Activated CD4-positive, alpha-beta T cell treated with anti-CD3 and anti-CD28 coated beads for 4 hours (primary cell): ENCODE measurements at regions not wholly inside any gene's neighbourhood (a gene's known extent, or its start where the extent isn't known, plus 50 kb on each side); places are given as distances from the start of the nearest gene placed in this dataset.

Experiments used
- DNase-seq, 2 donors: peaks; one replicate each; pipeline ENCODE4 v3.0.0-alpha.2; 2020

DNA sequence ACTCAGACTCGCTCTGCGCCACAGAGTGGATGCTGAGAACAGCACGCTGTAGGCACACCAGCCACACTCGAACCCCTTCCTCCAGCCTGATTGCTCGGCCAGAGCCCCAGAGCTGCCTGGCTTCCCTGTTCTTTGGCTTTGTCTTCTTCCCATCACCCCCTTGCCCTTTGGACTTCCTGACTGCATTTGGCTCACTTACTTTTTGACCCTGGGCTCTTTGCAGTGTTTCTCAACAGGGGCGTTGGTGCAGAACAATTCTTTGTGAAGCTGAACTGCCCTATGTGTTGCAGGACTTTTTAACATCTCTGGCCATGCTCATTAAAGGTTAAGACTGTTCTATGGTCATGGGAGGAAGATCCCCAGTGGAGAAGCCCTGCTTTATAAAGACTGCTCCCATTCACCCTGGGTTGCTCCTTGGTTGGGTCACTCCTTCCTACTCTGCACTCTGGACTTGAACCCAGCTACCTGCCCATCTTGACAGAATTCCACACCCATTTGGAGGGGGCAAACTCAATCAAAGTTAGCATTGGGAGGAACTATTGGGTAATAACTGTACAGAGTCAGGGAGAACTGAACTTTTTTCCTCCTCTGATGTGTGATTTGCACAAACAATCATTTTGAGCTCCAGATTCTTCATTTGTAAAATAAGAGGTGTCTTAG, 127.7 kb upstream of the PLEKHG7 start:
- no peak for DNase-seq

DNA sequence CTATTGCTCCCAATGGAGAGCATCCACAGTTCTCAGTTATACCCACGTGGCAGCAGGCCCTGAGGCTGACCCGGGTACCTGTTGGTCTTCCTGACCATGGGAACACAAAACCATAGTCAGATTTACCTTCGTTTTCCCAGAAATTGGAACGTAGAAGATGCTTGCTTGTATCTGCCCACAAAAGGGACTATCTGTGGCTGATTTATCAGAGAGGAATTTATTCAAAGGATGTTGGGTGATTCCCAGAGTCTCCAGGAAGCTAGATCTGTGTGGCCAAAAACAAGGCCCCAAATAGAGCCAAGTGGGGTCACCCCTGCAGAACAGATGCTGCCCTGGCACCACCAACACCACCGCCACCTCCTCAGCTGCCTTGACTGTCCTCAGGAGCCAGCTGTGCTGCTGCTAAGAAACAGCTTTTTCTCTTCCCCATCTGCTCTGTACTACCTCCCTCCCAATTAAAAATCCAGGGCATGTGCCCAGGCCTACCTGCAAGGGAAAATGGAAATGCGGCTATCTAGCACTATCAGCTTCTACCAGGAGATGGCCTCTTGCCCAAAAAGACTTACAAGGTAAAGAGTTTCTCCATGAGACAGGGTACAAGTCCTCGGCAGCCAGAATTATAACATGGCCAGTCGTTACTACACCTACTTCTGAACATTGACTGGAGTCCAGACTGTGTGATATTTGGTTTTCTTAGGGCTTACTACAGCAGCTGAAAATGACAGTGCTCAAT, 128.6 kb upstream of the PLEKHG7 start:
- DNase-seq = peak in 1 of 2 donors; percentile 18

DNA sequence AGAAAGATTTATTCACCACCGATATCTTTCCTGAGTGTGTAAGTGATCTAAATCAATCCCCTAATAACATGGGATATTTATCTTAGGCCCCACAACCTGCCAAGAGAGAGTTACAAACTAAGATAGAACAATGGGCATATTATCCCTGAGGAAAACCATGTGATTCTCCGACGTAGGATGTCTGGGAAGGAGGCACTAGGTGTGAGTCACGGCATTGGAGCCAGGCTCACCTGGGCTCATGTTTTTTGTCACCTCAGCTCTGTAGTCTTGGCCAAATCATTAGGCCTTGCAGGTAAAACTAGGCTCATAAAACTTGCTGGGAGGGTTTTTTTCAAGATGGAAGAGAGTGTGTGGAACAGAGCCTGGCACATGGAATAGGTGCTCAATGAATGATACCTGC, 129.7 kb upstream of the PLEKHG7 start:
- no peak for DNase-seq

DNA sequence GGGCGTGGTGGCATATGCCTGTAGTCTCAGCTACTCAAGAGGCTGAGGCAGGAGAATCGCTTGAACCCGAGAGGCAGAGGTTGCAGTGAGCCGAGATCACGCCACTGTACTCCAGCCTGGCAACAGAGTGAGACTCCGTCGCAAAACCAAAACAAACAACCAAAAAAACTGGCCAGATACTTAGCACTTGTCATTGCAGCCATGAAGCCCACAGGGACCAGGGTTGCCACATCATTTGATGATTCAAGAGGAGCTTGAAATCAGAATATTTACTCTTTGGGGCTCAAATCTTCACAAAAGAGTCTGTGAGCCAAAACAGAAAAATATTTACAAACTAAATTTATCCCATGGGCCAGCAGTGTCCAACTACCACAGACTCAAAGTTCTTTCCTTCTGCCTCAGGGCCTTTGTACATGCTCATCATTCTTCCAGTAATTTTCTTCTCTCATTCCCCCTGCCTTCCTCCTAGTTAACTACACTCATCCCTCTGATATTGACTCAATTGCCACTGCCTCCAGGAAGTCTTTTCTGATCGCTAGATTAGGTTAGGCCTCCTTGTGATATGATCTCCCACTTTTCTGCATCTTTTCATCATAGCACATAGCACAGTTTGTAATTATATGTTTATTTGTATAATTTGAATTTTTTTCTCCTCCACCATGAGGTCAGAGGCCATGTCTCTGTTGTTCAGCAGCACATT, 130.8 kb upstream of the PLEKHG7 start:
- DNase-seq = no peak

DNA sequence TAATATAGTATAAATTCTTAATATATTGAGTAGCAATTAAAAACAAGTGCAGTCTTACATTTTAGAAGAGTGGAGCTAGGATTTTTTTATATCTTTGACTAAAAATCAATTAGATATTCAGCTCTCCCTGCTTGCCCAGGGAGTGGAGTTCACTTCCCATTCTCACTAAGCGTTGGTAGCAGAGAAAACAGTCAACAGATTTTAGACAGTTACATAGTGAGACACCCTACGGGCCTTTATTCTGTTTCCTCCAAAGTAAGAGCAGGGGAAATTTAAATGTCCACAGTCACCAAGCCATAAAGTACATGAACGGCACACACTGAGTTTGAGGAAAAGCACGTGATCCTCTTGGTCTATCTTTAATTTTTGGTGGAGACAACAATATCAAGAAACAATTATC, 131.6 kb upstream of the PLEKHG7 start:
- no peak for DNase-seq

DNA sequence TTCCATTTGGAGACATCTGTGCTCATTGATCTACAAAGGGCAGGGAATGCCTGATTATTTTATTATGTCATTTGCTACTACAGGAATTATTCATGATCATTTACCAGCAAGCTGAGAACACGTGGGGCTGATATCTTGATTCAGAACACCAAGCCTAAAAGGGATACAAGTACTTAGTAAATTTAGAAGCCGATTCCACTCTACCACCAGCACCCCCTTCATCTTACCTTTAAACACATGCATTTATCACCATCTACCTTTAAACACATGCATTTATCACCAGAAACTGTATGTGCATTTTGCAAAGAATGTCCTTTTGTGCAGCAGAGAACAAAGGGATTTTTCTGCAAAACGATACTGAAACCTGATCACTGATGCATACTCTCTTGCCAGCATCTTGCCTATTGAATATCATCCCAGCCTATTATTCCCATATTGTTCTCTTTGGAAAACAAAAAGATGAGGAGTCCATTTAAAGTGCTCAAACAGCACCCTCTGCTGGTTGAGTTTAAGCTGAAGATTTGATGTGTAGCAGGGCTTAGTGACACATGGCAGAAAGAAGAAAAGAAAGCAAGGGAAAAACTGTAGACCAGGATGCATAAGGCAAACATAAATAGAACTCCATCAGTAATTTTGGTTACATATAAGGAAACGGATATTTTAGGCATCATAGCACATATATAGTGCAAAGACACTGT, 132.6 kb upstream of the PLEKHG7 start:
- peak; percentile 59 to 65 for DNase-seq

DNA sequence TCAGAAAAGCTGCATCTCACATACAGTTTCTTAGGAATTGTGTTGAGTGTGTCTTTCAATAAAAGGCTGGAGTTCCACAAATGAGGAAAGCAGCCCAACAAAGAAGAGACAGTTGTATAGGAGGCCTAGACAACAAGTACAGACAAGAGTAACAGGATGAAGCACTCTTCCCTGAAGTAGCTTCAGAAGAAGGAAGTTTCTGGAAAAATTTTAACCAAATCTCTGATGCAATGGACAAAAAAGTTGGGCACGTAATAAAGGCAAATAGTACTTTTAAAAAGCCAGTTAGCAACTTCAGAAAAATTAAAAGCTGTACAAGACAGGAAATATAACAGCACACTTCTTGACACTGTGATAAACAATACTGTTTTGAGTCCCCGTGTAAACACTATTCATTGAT, 134.1 kb upstream of the PLEKHG7 start:
- no peak for DNase-seq

DNA sequence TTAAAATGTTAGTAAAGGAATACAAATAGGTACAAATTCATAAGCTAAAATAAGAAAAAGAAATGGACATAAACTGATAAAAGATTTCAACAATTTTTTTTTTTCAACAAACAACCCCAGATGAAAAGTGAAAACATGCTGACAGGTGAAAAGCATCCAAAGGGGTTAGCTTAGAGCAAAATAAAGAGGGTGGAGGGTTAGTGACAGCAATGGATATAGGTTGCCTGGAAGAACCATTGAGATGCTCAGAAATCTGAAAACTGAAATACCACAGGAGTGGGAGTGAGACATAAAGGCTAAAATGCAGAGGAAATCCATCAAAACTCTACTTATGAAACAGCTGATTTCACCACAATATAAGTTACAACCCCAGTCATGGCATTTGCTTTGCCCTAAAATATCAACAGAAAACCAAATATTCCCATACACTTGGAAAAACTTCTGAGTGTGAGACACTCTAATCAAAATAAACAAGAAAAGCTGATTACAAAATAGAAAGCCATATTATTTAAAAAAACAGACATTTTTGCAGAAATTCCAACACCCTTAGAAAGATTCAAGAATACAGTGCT, 136.3 kb upstream of the PLEKHG7 start:
- DNase-seq = no peak

DNA sequence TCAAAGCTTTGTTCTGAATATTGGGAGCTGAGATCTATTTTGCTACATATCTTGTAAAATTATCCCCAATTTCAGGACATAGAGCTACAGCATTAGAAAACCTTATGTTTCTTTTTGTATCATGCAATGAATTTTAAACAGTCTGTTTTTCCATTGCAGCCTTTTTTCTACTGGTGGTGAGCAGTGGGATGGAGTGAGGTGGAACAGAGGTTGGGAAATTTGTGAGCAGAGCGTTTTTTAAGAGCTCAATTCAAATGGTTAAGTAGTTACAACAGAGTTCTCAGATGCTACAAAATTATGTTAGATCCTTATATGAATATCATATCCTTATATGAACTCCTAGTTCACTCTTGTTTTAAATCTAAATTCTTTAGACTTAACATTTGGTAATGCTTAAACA, 139.0 kb upstream of the PLEKHG7 start:
- no peak for DNase-seq

DNA sequence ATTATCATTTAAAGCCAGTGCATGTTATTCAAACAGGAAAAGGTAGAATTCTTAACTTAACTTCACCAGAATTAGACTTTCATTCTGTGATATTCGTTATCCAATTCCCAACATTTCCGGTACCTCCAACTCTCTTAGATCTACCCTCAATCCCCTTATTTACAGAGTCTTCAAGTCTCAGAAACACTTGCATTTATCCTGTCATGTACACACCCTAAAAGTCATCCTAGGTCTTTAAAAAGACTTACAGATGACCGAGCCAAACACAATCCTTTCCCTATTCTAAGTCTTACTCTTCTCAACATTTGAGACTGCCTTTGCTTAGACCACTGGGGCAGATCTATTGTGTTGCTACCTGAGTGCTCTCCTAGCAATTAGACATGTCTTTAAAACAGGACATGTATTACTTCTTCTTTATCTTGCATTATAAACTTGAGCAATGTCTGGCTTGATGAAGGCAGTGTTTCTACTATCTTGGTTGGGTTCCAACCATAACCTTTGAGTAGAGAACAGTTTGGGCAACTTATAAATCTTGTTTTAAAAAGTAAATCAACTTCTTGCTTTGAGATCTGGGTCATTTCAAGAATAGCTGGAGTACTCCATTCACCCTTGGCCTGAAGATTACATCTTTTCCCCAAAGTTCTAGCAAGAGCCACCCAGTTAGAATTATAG, 140.6 kb upstream of the PLEKHG7 start:
- DNase-seq = no peak

DNA sequence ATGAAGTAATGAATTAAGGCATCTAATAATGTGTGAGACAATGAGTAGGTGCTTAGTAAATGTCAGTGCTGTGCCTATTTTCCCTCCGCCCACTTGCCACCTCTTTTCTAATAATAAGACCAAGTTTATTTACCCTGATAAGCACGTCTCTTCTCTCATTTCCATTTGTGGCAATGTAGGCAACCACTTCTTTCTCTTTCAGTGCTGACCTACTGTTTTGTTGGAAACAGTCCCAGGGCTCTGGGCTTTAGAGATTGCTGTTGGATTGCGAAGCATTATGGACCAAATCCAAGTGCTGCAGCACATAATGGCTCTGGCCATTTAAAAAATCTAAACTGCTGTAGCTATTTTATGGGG, 141.3 kb upstream of the PLEKHG7 start:
- DNase-seq = no peak

DNA sequence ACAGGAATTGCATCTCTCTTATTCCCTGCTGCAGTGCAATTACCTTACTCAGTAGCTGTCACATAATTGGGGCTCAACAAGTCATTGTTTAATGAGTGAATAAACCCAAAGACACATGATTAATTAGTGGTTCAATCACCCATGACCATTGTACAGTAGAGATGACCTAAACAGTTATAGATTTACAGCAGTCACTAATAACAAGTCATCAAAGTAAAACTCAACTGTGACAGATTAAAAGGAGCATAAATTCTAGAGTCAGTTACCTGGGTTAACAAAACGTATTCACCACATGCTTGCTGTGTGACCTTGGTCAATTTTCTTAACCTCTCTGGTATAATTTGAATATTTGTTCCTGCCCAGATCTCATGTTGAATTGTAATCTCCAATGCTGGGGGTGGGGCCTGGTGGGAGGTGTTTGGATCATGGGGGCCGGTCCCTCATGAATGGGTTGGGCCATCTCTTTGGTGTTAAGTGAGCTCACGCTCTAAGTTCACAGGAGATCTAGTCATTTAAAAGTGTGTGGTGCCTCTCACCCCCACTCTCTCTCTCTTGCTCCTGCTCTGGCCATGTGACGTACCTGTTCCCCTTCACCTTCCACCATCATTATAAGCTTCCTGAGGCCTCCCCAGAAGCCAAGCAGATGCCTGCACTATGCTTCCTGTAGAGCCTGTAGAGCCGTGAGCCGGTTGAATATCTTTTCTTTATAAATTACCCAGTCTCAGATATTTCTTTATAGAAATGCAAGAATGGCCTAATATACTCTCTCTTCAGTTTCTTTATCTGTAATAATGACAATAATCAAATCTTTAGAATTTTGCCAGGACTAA, 141.9 kb upstream of the PLEKHG7 start:
- no peak for DNase-seq

DNA sequence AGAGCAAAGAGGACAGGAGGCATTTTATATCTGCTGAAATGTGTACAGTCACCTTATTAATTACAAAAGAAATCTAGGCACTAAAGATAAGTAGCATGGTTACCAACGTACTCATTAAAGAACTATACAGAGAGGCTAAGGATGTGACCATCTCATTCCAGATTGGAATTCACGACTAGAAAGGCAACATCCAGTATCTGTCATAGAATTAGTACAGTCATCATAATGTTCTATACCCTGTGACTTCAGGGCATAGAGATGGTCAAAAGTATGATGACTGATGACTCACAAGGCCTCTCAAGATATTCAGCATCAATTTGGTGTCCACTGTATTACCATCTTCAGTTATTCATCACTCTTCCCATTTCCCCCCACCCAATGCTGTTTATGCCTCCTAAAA, 144.0 kb upstream of the PLEKHG7 start:
- DNase-seq = no peak

DNA sequence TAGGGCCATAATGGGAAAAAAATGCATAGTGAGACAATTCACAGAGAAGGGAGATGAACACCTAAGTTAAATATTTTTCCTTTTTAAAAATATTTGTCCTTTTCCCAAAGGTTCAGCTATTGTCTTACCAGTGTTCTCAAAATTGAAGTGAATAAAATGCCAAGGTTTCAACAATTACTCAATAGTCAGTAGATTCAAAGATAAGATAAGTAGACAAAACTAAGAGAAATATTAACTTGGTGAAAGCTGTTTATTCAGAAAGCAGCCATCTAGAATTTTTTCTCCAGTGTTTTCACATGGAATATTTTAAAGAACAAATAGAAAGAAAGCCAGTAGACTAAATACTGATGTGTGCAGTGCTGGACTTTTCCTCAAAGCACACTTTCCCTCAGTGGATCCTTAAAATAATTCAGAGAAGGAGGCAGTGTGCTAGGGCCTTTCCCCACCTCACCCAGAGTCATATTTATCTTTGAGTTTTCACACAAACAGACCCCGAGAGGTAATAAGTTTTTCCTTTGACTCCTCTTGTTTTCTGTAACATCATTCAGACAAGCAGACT, 144.5 kb upstream of the PLEKHG7 start:
- no peak for DNase-seq

DNA sequence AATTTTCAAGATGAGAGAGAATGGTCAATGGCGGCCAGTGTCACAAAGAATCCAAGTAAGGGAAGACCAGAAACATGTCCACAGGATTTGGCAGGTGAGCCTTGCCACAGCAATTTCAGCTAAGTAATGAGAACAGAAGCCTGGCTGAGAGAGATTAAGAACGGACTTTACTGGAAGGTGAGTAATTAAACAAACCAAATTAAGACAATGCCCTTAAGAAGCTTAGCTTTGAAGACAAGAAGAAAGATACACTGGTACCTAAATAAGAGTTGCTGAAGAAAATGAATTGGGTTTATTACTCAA, 145.4 kb upstream of the PLEKHG7 start:
- DNase-seq = no peak

DNA sequence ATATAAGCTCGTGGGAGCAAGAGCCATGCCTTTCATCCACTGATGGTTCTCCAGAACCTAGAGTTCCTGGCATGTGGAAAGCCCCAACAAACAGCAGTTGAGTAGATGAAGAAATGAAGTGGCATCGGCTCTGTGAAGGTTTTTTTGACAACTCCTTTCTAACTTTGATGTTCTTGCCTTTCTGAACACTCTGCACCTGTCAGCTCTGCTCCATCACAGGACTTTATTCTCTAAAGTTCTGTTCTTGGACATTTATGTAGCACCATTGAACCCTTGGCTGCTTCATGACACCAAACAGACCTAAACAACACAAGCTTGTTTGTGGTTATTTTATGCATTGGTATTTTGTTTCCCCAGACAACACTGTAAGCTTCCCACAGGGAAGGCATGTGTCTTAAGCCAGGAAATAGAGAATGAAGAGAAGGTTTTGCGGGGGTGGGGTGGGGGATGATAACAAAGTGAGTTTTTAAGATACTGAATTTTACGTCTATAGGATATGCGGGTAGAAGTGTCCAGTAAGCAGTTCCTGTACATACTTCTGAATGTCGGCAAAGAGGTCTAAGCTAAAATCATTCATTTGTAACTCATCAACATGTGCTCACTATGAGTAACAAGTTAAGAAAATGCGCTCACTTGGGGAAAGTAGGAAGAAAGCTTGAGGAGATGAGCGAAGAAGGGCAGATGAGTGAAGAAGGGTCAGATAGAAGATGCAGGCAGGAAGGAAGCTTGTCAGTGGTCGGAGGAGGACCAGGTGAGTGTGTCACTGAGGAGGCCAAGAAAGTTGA, 146.0 kb upstream of the PLEKHG7 start:
- no peak for DNase-seq

DNA sequence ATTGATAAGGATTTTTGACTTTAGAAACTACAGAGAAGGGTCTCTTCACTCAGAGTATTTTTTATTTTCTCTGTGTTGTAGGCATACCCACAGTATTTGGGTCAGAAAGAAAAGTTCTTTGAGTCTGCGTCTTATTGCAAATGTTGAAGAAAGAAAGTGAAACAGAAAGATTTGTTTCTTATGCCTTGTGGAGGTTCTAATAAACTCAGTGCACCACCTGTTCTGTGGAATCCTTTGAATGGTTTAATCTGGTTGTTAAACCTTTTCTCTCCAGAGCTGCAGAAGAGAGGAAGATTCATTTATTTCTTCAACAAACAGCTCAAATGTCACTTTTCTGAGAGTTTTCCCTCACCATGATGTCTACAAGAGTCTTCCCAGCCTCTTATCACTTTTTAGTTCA, 146.6 kb upstream of the PLEKHG7 start:
- DNase-seq = no peak

DNA sequence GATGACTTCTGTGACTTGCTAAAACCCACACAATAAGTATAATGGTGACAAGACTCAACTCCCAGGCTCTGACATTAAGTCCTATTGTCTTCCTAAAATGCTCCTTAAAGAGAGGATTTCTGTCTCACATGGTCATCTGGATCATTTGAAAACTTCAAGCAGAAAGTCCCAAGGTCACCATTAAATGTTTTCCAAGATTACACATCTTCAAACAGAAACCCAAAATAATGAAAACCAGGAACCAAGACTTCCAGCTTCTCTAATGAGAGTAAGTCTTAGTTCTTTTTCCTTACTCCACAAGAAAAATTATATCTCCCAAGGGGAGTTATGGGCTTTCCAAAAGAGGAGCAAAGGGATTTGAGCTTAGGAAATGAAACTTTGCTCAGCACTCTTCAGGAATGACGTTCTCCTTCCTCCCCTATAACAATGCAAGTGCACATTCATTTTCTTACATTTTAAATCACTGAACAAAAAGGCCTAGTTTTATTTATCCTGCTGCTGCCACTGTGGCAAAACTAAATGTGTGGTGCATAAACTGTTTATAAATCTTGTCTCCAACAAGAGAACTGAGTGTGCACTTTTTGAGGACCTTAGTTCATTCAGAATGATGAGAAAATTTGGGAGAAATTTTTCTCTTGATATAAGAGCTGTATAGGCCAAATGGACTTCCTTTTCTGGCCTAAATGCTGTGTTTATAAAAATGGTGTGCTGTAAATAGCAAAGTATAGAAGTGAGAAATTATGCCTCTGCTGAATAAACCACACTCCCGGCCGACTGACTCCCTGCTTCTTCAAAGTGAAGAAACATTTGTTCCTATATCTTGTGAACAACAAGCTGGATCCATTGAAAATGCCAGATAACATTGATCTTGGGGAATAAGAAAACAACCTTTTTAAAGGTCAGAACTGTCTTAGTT, 148.4 kb upstream of the PLEKHG7 start:
- DNase-seq = no peak

DNA sequence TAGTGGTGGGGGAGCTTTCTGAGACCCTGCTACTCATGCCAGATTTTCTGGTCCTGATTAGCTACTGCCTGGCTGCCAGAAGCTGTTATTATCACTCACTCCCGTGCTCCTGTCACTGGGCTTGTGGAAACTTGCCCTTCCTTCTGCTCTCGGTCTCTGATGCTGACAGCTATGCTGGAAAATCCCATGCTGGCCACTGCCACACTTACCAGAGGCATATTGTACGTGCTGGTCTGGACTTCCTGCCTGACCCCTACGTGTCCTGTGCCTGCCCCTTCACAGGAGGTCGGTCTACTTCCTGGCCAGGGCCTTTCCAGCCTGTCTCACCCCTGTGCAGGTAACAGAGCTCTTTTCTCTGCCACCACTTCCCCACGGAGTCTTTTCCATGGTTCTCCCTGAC, 149.4 kb upstream of the PLEKHG7 start:
- DNase-seq = no peak
